Endothelial cell (in vitro differentiated cells): ENCODE measurements at regions not wholly inside any gene's neighbourhood (a gene's known extent, or its start where the extent isn't known, plus 50 kb on each side); places are given as distances from the start of the nearest gene placed in this dataset.
"Not testable (repeated sequence)": the region's sequence is repeated elsewhere in the genome, so short reads cannot be mapped to it uniquely, and the experiment has no call there.

Experiments used
- DNase-seq: peaks from one replicate; pipeline ENCODE4 v3.0.0; 2021; ENCODE audit warnings: low spot score
- H3K27ac Mint-ChIP-seq: one replicate; pipeline ENCODE4 v1.8.0; 2021; ENCODE audit warnings: mixed read lengths, inconsistent platforms; ENCODE audit not compliant: unreplicated experiment
- H3K27me3 Mint-ChIP-seq: one replicate; pipeline ENCODE4 v1.8.0; 2021; ENCODE audit warnings: mild to moderate bottlenecking, moderate library complexity, mixed read lengths, inconsistent platforms; ENCODE audit not compliant: unreplicated experiment
- H3K36me3 Mint-ChIP-seq: one replicate; pipeline ENCODE4 v1.8.0; 2021; ENCODE audit warnings: mild to moderate bottlenecking, low read depth, mixed read lengths, inconsistent platforms; ENCODE audit not compliant: unreplicated experiment
- H3K4me1 Mint-ChIP-seq: one replicate; pipeline ENCODE4 v1.8.0; 2021; ENCODE audit warnings: mild to moderate bottlenecking, mixed read lengths, inconsistent platforms; ENCODE audit not compliant: unreplicated experiment
- H3K4me3 Mint-ChIP-seq: one replicate; pipeline ENCODE4 v1.8.0; 2021; ENCODE audit warnings: mild to moderate bottlenecking, mixed read lengths, inconsistent platforms; ENCODE audit not compliant: unreplicated experiment
- H3K9me3 Mint-ChIP-seq: one replicate; pipeline ENCODE4 v1.8.0; 2021; ENCODE audit warnings: mixed read lengths, inconsistent platforms; ENCODE audit not compliant: unreplicated experiment
- TF ChIP-seq, protein P1 (sequence below): fragments of 200-600 bp; sonication (generic); IDR thresholded peaks from one replicate; pipeline ENCODE4 v1.5.0; 2021; ENCODE audit warnings: antibody characterized with exemption; ENCODE audit not compliant: unreplicated experiment

DNA sequence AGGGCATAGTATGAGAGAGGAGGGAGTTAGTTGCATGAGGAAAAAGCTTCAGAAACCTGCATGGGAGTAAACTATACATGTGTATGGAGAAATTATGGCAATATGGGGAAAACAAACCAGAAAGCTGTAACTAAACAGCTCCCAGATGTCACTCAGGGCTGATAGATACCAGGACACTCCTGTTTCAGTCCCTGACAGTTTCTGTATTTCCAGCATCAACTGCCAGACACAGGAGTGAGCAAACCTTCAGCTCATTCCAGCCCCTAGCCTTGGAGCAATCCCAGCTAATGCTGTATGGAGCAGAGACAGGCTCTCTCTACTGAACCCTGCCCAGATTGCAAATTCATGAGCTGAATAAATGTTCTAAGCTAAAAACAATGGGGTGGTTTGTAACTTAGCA is 382.9 kb upstream of the MAGEB18 start:
- TF ChIP-seq, protein P1, sequence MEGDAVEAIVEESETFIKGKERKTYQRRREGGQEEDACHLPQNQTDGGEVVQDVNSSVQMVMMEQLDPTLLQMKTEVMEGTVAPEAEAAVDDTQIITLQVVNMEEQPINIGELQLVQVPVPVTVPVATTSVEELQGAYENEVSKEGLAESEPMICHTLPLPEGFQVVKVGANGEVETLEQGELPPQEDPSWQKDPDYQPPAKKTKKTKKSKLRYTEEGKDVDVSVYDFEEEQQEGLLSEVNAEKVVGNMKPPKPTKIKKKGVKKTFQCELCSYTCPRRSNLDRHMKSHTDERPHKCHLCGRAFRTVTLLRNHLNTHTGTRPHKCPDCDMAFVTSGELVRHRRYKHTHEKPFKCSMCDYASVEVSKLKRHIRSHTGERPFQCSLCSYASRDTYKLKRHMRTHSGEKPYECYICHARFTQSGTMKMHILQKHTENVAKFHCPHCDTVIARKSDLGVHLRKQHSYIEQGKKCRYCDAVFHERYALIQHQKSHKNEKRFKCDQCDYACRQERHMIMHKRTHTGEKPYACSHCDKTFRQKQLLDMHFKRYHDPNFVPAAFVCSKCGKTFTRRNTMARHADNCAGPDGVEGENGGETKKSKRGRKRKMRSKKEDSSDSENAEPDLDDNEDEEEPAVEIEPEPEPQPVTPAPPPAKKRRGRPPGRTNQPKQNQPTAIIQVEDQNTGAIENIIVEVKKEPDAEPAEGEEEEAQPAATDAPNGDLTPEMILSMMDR, result no peak
- H3K36me3 Mint-ChIP-seq, result no peaks in the 10 kb centered on the region
- H3K4me3 Mint-ChIP-seq, result no peak overlapping the region
- H3K27ac Mint-ChIP-seq, result no peak overlapping the region
- no peaks in the 10 kb centered on the region for H3K27me3 Mint-ChIP-seq
- no peaks in the 10 kb centered on the region for H3K9me3 Mint-ChIP-seq
- H3K4me1 Mint-ChIP-seq, result no peaks in the 10 kb centered on the region
- no peak for DNase-seq

DNA sequence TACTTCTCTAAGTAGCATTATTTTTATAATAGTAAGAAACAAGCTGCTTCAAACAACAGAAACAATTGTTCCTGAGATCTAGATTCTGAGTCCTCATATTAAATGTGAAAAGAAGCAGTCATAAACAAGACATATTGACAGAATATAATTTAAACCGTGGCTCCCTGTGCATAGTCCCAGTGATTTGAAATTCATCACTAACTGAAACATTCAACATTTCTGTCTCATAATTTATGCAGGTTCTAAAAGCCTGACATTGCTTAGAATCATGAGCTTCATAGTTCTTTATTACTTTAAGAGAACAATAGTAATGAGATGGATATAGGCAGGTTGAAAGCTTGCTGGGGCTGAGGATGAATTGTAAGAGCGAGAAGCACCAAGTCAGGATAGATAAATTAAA is 375.5 kb upstream of the MAGEB18 start:
- no peaks in the 10 kb centered on the region for H3K36me3 Mint-ChIP-seq
- H3K4me3 Mint-ChIP-seq, result no peak overlapping the region

DNA sequence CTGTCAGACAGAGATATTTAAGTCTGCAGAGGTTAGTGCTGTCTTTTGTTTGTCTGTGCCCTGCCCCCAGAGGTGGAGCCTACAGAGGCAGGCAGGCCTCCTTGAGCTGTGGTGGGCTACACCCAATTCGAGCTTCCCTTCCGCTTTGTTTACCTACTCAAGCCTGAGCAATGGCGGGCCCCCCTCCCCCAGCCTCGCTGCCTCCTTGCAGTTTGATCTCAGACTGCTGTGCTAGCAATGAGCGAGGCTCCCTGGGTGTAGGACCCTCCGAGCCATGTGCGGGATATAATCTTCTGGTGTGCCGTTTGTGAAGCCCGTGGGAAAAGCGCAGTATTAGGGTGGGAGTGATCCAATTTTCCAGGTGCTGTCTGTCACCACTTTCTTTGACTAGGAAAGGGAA is 366.3 kb upstream of the MAGEB18 start:
- not testable (repeated sequence) for H3K4me3 Mint-ChIP-seq, H3K27ac Mint-ChIP-seq, H3K9me3 Mint-ChIP-seq, H3K27me3 Mint-ChIP-seq, H3K4me1 Mint-ChIP-seq, DNase-seq, H3K36me3 Mint-ChIP-seq

More for the DNA sequence above, 375.5 kb upstream of the MAGEB18 start:
- H3K27ac Mint-ChIP-seq, result no peak overlapping the region
- H3K4me1 Mint-ChIP-seq, result no peaks in the 10 kb centered on the region
- no peaks in the 10 kb centered on the region for H3K9me3 Mint-ChIP-seq
- no peak for DNase-seq
- TF ChIP-seq, protein P1, result no peak
- H3K27me3 Mint-ChIP-seq, result no peaks in the 10 kb centered on the region

DNA sequence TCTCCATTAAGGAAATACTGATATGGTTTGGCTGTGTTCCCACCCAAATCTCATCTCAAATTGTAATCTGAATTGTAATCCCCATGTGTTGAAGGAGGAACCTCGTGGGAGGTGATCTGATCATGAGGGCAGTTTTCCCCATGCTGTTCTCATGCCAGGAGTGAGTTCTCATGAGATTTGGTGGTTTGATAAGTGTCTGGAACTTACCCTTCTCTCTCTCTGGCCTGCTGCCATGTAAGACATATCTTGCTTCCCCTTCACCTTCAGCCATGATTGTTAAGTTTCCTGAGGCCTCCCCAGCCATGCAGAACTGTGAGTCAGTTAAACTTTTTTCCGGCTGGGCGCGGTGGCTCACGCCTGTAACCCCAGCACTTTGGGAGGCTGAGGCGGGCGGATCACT is 340.3 kb upstream of the MAGEB18 start:
- H3K36me3 Mint-ChIP-seq, H3K9me3 Mint-ChIP-seq, H3K4me3 Mint-ChIP-seq, H3K4me1 Mint-ChIP-seq, H3K27ac Mint-ChIP-seq, H3K27me3 Mint-ChIP-seq, DNase-seq: not testable (repeated sequence)

DNA sequence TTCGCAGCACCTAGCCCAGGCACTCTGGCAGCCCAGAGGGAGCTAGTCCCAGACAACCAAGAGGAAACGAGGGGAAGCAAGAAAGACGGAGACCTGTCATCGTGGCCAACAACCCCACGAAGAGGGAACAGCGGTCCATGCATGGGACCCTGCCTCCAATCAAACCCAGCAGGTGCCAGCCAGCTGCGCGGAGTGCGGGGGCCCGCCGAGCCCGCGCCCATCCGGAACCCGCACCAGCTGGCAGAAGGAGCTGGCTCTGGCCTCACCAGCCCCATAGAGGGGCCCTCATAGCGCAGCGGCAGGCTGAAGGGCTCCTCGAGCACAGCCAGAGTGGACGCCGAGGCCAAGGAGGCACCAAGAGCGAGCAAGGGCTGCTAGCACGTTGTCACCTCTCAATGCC is 332.4 kb upstream of the MAGEB18 start:
- TF ChIP-seq, protein P1, result no peak
- DNase-seq, result no peak
- Mint-ChIP-seq H3K9me3 (no peaks in the 10 kb centered on the region), H3K27ac (no peak overlapping the region), H3K27me3 (no peaks in the 10 kb centered on the region), H3K36me3 (no peaks in the 10 kb centered on the region), H3K4me3 (no peak overlapping the region), H3K4me1 (no peaks in the 10 kb centered on the region)

GRCh38 chrX:25807022-25807421 is 331.1 kb upstream of the MAGEB18 start:
- no peaks in the 10 kb centered on the region for H3K9me3 Mint-ChIP-seq
- no peaks in the 10 kb centered on the region for H3K27me3 Mint-ChIP-seq
- no peaks in the 10 kb centered on the region for H3K4me1 Mint-ChIP-seq
- no peak for DNase-seq
- no peaks in the 10 kb centered on the region for H3K36me3 Mint-ChIP-seq
- TF ChIP-seq, protein P1, result no peak
- H3K4me3 Mint-ChIP-seq, result no peak overlapping the region
- no peak overlapping the region for H3K27ac Mint-ChIP-seq
